Iris pigment epithelial cell (primary cell): ENCODE measurements at regions not wholly inside any gene's neighbourhood (a gene's known extent, or its start where the extent isn't known, plus 50 kb on each side); places are given as distances from the start of the nearest gene placed in this dataset.

Experiments
- DNase-seq: peaks from one replicate; pipeline ENCODE4 v3.0.0-alpha.2; 2011; ENCODE audit warnings: low read depth

- peak; percentile 44 for DNase-seq
Observed at GRCh38 chr6:75546381-75546780, 52.8 kb upstream of the FILIP1 start.

- no peak for DNase-seq
Observed at GRCh38 chr6:75550544-75551167, 51.0 kb upstream of the SENP6 start.

GRCh38 chr6:75551367-75551952 lies 50.2 kb upstream of the SENP6 start:
- DNase-seq = no peak
